Tibial nerve (tissue), 3 donors: ENCODE measurements at regions not wholly inside any gene's neighbourhood (a gene's known extent, or its start where the extent isn't known, plus 50 kb on each side); places are given as distances from the start of the nearest gene placed in this dataset.

ENCODE experiments used
- CTCF ChIP-seq, 5 experiments: fragments of 200-600 bp in 3 of 5; fragments of 450-650 bp in 2 of 5; sonication (generic) in 3 of 5; IDR thresholded peaks; one replicate each; pipeline ENCODE4 v1.5.1; 2016 to 2019; ENCODE audit warnings: antibody characterized with exemption in 5 of 5, mild to moderate bottlenecking in 3 of 5, moderate library complexity in 2 of 5
- POLR2A ChIP-seq, 2 donors: fragments of 450-650 bp; IDR thresholded peaks; one replicate each; pipeline ENCODE4 v1.6.1; 2017; ENCODE audit warnings: antibody characterized with exemption in 2 of 2, mild to moderate bottlenecking in 2 of 2, moderate library complexity in 2 of 2

- no peak for TF ChIP-seq CTCF (IDR thresholded peaks at IDR 0.05)
- TF ChIP-seq POLR2A (IDR thresholded peaks at IDR 0.05) = no peak
Measured at GRCh38 chr12:27140478-27140969, 58.1 kb upstream of the C12orf71 start.
